PC-9 (cell line): ENCODE measurements at regions not wholly inside any gene's neighbourhood (a gene's known extent, or its start where the extent isn't known, plus 50 kb on each side); places are given as distances from the start of the nearest gene placed in this dataset.

Experiments used
- BruUV-seq: library from RNA; stranded (reverse); fragments of 400-500 nt; replicated peaks from 2 replicates; lab custom pipeline; 2021; lab: Mats Ljungman, UMichigan
- CTCF ChIA-PET: fragments of 300-600 bp; sonication (Branson Sonifier 250); formaldehyde crosslinking; loops from one replicate; lab custom pipeline; 2022; ENCODE audit warnings: antibody characterized with exemption; lab: Charles Lee
- POLR2A ChIA-PET: fragments of 300-600 bp; sonication (Branson Sonifier 250); formaldehyde crosslinking; loops from one replicate; lab custom pipeline; 2022; ENCODE audit warnings: antibody characterized with exemption; ENCODE audit not compliant: unreplicated experiment; lab: Charles Lee
- DNase-seq, 2 experiments: peaks; one replicate each; pipeline versions ENCODE4 v3.0.0 to v3.0.0-alpha.2; 2015 to 2022; ENCODE audit warnings: mixed read lengths in 1 of 2
- H2AFZ ChIP-seq: fragments of 200-600 bp; sonication (generic); 2 replicates; pipeline ENCODE4 v1.8.1; 2017; ENCODE audit warnings: antibody characterized with exemption
- H3F3A ChIP-seq: fragments of 200-600 bp; sonication (generic); 2 replicates; pipeline ENCODE4 v1.8.1; 2017; ENCODE audit warnings: antibody characterized with exemption, mild to moderate bottlenecking, low read depth; ENCODE audit not compliant: insufficient read depth
- H3K27ac ChIP-seq: fragments of 200-600 bp; sonication (generic); 2 replicates; pipeline ENCODE4 v1.6.1; 2016; ENCODE audit warnings: mixed run types
- H3K27me3 ChIP-seq: fragments of 200-600 bp; sonication (generic); 2 replicates; pipeline ENCODE4 v1.6.1; 2016; ENCODE audit warnings: low read depth, mixed run types; ENCODE audit not compliant: insufficient read depth
- H3K36me3 ChIP-seq: fragments of 200-600 bp; sonication (generic); 2 replicates; pipeline ENCODE4 v1.6.1; 2016; ENCODE audit warnings: low read depth, mixed run types
- H3K4me1 ChIP-seq: fragments of 200-600 bp; sonication (generic); replicated peaks from 2 replicates; pipeline ENCODE4 v1.6.1; 2016; ENCODE audit warnings: mixed run types; ENCODE audit not compliant: insufficient read depth
- H3K4me2 ChIP-seq: fragments of 200-600 bp; sonication (generic); 2 replicates; pipeline ENCODE4 v1.6.1; 2017; ENCODE audit warnings: mixed run types
- H3K4me3 ChIP-seq: fragments of 200-600 bp; sonication (generic); 2 replicates; pipeline ENCODE4 v1.6.1; 2016; ENCODE audit warnings: mixed run types
- H3K79me2 ChIP-seq: fragments of 200-600 bp; sonication (generic); 2 replicates; pipeline ENCODE4 v1.6.1; 2017; ENCODE audit warnings: low read depth, mixed run types
- H3K9me2 ChIP-seq: fragments of 200-600 bp; sonication (generic); 2 replicates; pipeline ENCODE4 v1.8.1; 2017; ENCODE audit warnings: mild to moderate bottlenecking; ENCODE audit not compliant: insufficient read depth
- H3K9me3 ChIP-seq: fragments of 200-600 bp; sonication (generic); 2 replicates; pipeline ENCODE4 v1.8.1; 2016; ENCODE audit warnings: low read depth; ENCODE audit not compliant: insufficient read depth
- H4K20me1 ChIP-seq: fragments of 200-600 bp; sonication (generic); 2 replicates; pipeline ENCODE4 v1.8.1; 2017; ENCODE audit not compliant: insufficient read depth
- CTCF ChIP-seq: fragments of 200-600 bp; sonication (generic); conservative IDR thresholded peaks from 2 replicates; pipeline ENCODE4 v1.6.1; 2017; ENCODE audit warnings: mixed run types, antibody characterized with exemption, mild to moderate bottlenecking, moderate library complexity
- EZH2 ChIP-seq: fragments of 200-600 bp; sonication (generic); IDR thresholded peaks from 2 replicates; pipeline ENCODE4 v1.8.0; 2017; ENCODE audit warnings: antibody characterized with exemption, low read depth
- intact Hi-C: fragments of 100-400 bp; cut with micrococcal nuclease; formaldehyde crosslinking; loops from one replicate; pipeline ENCODE4 v1.10.0; 2022; ENCODE audit not compliant: unreplicated experiment

GRCh38 chr5:74226716-74227485 is 413.6 kb downstream of the ENC1 start:
- H2AFZ ChIP-seq = no peak overlapping the region

GRCh38 chr5:74225587-74225986 is 414.9 kb downstream of the ENC1 start:
- H3K79me2 ChIP-seq = no peaks in the 10 kb centered on the region
- no peak overlapping the region for H3K4me3 ChIP-seq
- ChIA-PET CTCF (no interaction called here), POLR2A (interaction anchor here (0.5 to 0.8 kb wide), 2 partner anchors 96 to 181 kb away, joined by 6 to 12 read pairs; no protein-coding TSS in a partner anchor)
- H3K36me3 ChIP-seq = no peaks in the 10 kb centered on the region
- H3K9me3 ChIP-seq = 0 out of 2 replicates have a peak, but pooled peaks cover 12% of the 10 kb centered on the region
- H3K27me3 ChIP-seq = no peaks in the 10 kb centered on the region
- H3K4me1 ChIP-seq = no peaks in the 10 kb centered on the region
- no peak overlapping the region for H3K4me2 ChIP-seq
- no peak overlapping the region for H3K27ac ChIP-seq
- H2AFZ ChIP-seq = no peak overlapping the region
- H4K20me1 ChIP-seq = no peaks in the 10 kb centered on the region
- H3F3A ChIP-seq = no peaks in the 10 kb centered on the region
- TF ChIP-seq CTCF (no peak), EZH2 (no peak)
- intact Hi-C loops = no loop called here
- H3K9me2 ChIP-seq = no peaks in the 10 kb centered on the region
- no peak for DNase-seq
- no TSS peak for BruUV-seq

More at GRCh38 chr5:74226716-74227485, 413.6 kb downstream of the ENC1 start:
- ChIA-PET POLR2A (no interaction called here), CTCF (interaction anchor here (0.6 kb wide), 2 partner anchors 78 to 191 kb away, joined by 4 to 7 read pairs; no protein-coding TSS in a partner anchor)
- Histone ChIP-seq H3K9me3 (0 out of 2 replicates have a peak, but pooled peaks cover 12% of the 10 kb centered on the region), H3K4me2 (no peak overlapping the region), H4K20me1 (no peaks in the 10 kb centered on the region), H3F3A (no peaks in the 10 kb centered on the region), H3K79me2 (no peaks in the 10 kb centered on the region), H3K36me3 (no peaks in the 10 kb centered on the region), H3K4me3 (no peak overlapping the region), H3K27ac (no peak overlapping the region), H3K27me3 (no peaks in the 10 kb centered on the region), H3K4me1 (peaks cover under 1% of the 10 kb centered on the region; the same call in 1 of the 2 replicates), H3K9me2 (no peaks in the 10 kb centered on the region)
- intact Hi-C loops = no loop called here
- no TSS peak for BruUV-seq
- TF ChIP-seq CTCF = no peak
- no peak for TF ChIP-seq EZH2
- DNase-seq = no peak

- intact Hi-C loops = no loop called here
- POLR2A ChIA-PET = interaction anchor here (0.6 kb wide), 1 partner anchor 213 kb away, joined by 5 read pairs; no protein-coding TSS in a partner anchor
- H3K4me1 ChIP-seq = no peaks in the 10 kb centered on the region
- H3F3A ChIP-seq = no peaks in the 10 kb centered on the region
- no peak for TF ChIP-seq CTCF
- TF ChIP-seq EZH2 = no peak
- no peaks in the 10 kb centered on the region for H3K9me2 ChIP-seq
- H3K4me2 ChIP-seq = no peak overlapping the region
- H4K20me1 ChIP-seq = no peaks in the 10 kb centered on the region
- DNase-seq = no peak
- H2AFZ ChIP-seq = no peak overlapping the region
- H3K4me3 ChIP-seq = no peak overlapping the region
- no peaks in the 10 kb centered on the region for H3K79me2 ChIP-seq
- no TSS peak for BruUV-seq
- no peaks in the 10 kb centered on the region for H3K36me3 ChIP-seq
- CTCF ChIA-PET = no interaction called here
- no peak overlapping the region for H3K27ac ChIP-seq
- peaks cover 12% of the 10 kb centered on the region; the same call in 1 of the 2 replicates for H3K9me3 ChIP-seq
- H3K27me3 ChIP-seq = no peaks in the 10 kb centered on the region
Measured at GRCh38 chr5:74224331-74224730, 416.2 kb downstream of the ENC1 start.
